ENCODE measurements at regions not wholly inside any gene's neighbourhood (a gene's known extent, or its start where the extent isn't known, plus 50 kb on each side); places are given as distances from the start of the nearest gene placed in this dataset.

GRCh38 chr4:38314663-38315062 is 349.3 kb upstream of the KLF3 start:
- FAIRE-seq (no peak), DNase-seq (ENCODE audit: extremely low read depth in 1 of 4, low spot score in 3 of 4) (no peak), ATAC-seq (no peak)
- H3K27me3 ChIP-seq (ENCODE audit: control insufficient read depth in 2 of 2, insufficient read depth in 2 of 2, low read length in 2 of 2) = no peaks in the 10 kb centered on the region
- POLR2A ChIA-PET = interaction anchor here (0.8 to 0.9 kb wide), 2 partner anchors 12 to 19 kb away, joined by 3 read pairs; no protein-coding TSS in a partner anchor
- no peak overlapping the region for H3K4me3 ChIP-seq
- H4K20me1 ChIP-seq (replicated peaks; ENCODE audit: control insufficient read depth, insufficient read depth, low read length) = no peaks in the 10 kb centered on the region
- CTCF ChIA-PET (ENCODE audit: low intra/inter-chr PET ratio) = no interaction called here
- H3K9me1 ChIP-seq (ENCODE audit: control insufficient read depth, insufficient read depth, low read length) = no peaks in the 10 kb centered on the region
- H3K9me3 ChIP-seq (replicated peaks; ENCODE audit: control insufficient read depth, insufficient read depth, low read depth, low read length) = peaks cover 2% of the 10 kb centered on the region
- no peaks in the 10 kb centered on the region for H3K79me2 ChIP-seq (ENCODE audit: control insufficient read depth, insufficient read depth, low read length)
- BruUV-seq (replicated peaks) = no TSS peak
- no peak overlapping the region for H3K9ac ChIP-seq (ENCODE audit: insufficient read depth in 1 of 2, low read depth in 2 of 2, low read length in 2 of 2)
- in situ Hi-C loops (cut with MboI) = loop anchor here (5.0 to 10.0 kb wide), 3 partner anchors 132 to 358 kb away; no protein-coding TSS in a partner anchor
- H3K36me3 ChIP-seq (ENCODE audit: control insufficient read depth, insufficient read depth, low read length) = no peaks in the 10 kb centered on the region
- WGBS (ENCODE audit: insufficient coverage, low coverage, missing lambda C conversion rate) = 52% methylated on average over 5 of the region's 5 CpGs
- TF ChIP-seq TRIM25 (IDR thresholded peaks at IDR 0.05; ENCODE audit: borderline replicate concordance) (no peak), CHCHD3 (CRISPR knock-in tag; IDR thresholded peaks at IDR 0.05) (no peak), POLR3A (IDR thresholded peaks at IDR 0.05; ENCODE audit: borderline replicate concordance, extremely low read depth, insufficient read depth, insufficient read length) (no peak), NFIC (IDR thresholded peaks at IDR 0.05) (peak; percentile 20; the same call in 1 of the 2 replicates), ZNF354B (CRISPR knock-in tag; IDR thresholded peaks at IDR 0.05) (no peak), ZNF12 (CRISPR knock-in tag; IDR thresholded peaks at IDR 0.05) (no peak)
- TF ChIP-seq, protein P1, sequence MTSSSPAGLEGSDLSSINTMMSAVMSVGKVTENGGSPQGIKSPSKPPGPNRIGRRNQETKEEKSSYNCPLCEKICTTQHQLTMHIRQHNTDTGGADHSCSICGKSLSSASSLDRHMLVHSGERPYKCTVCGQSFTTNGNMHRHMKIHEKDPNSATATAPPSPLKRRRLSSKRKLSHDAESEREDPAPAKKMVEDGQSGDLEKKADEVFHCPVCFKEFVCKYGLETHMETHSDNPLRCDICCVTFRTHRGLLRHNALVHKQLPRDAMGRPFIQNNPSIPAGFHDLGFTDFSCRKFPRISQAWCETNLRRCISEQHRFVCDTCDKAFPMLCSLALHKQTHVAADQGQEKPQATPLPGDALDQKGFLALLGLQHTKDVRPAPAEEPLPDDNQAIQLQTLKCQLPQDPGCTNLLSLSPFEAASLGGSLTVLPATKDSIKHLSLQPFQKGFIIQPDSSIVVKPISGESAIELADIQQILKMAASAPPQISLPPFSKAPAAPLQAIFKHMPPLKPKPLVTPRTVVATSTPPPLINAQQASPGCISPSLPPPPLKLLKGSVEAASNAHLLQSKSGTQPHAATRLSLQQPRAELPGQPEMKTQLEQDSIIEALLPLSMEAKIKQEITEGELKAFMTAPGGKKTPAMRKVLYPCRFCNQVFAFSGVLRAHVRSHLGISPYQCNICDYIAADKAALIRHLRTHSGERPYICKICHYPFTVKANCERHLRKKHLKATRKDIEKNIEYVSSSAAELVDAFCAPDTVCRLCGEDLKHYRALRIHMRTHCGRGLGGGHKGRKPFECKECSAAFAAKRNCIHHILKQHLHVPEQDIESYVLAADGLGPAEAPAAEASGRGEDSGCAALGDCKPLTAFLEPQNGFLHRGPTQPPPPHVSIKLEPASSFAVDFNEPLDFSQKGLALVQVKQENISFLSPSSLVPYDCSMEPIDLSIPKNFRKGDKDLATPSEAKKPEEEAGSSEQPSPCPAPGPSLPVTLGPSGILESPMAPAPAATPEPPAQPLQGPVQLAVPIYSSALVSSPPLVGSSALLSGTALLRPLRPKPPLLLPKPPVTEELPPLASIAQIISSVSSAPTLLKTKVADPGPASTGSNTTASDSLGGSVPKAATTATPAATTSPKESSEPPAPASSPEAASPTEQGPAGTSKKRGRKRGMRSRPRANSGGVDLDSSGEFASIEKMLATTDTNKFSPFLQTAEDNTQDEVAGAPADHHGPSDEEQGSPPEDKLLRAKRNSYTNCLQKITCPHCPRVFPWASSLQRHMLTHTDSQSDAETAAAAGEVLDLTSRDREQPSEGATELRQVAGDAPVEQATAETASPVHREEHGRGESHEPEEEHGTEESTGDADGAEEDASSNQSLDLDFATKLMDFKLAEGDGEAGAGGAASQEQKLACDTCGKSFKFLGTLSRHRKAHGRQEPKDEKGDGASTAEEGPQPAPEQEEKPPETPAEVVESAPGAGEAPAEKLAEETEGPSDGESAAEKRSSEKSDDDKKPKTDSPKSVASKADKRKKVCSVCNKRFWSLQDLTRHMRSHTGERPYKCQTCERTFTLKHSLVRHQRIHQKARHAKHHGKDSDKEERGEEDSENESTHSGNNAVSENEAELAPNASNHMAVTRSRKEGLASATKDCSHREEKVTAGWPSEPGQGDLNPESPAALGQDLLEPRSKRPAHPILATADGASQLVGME (CRISPR knock-in tag; IDR thresholded peaks at IDR 0.05) = no peak
- H3K4me2 ChIP-seq (ENCODE audit: insufficient read depth, low read length) = no peak overlapping the region
- intact Hi-C loops (cut with micrococcal nuclease) = loop anchor here (5.0 kb wide), 2 partner anchors 72 to 247 kb away; no protein-coding TSS in a partner anchor
- no peak overlapping the region for H3K27ac ChIP-seq (ENCODE audit: extremely low read depth, low read depth, low read length)
- peaks cover 8 to 32% of the 10 kb centered on the region in 2 experiments; a peak in 4 of 5 replicates for H3K4me1 ChIP-seq (replicated peaks in 1 of 2; ENCODE audit: control insufficient read depth in 2 of 2, insufficient read depth in 2 of 2, low read length in 2 of 2)
- peak overlapping the region; percentile 85 for H2AFZ ChIP-seq (ENCODE audit: low read depth, low read length)

Data from K562 (cell line).